Hepatocyte (in vitro differentiated cells): ENCODE measurements at regions not wholly inside any gene's neighbourhood (a gene's known extent, or its start where the extent isn't known, plus 50 kb on each side); places are given as distances from the start of the nearest gene placed in this dataset.

Experiments
- CTCF ChIP-seq: fragments of 200-600 bp; sonication (generic); IDR thresholded peaks from 2 replicates; pipeline ENCODE4 v1.5.1; 2016; ENCODE audit warnings: antibody characterized with exemption, mild to moderate bottlenecking; ENCODE audit not compliant: poor library complexity
- EZH2phosphoT487 ChIP-seq: fragments of 200-600 bp; sonication (generic); IDR thresholded peaks from one replicate; pipeline ENCODE4 v1.6.1; 2018; ENCODE audit warnings: antibody characterized with exemption, mild to moderate bottlenecking, low read depth, moderate library complexity; ENCODE audit not compliant: unreplicated experiment, severe bottlenecking

DNA sequence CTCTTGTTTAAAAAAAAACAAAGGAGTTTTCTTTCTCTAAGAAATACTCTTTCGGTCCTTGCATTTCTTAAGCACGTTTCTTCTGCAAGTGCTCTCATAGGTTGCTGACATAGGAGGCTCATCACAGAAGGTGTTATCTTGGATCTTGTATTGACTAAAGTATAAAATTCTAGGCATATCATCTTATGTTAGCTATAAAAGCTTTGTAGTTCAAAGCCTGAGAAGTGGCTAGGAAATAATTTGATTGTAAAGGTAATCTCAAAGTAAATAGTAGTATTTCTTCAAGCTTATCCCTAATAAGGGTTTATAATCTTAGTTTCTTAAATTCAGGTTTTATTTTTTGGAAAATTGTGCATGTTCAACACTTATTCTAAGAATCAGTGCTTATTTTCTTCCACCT, 778.9 kb downstream of the TMTC2 start:
- TF ChIP-seq CTCF (no peak), EZH2phosphoT487 (peak; percentile 100)
